ENCODE measurements at regions not wholly inside any gene's neighbourhood (a gene's known extent, or its start where the extent isn't known, plus 50 kb on each side); places are given as distances from the start of the nearest gene placed in this dataset.

- Histone ChIP-seq H3K4me1 (ENCODE audit: control insufficient read depth, insufficient read depth, low read length) (no peaks in the 10 kb centered on the region), H3K27ac (ENCODE audit: low read depth, low read length) (no peak overlapping the region), H3K9me3 (ENCODE audit: control insufficient read depth, insufficient read depth, low read length) (no peaks in the 10 kb centered on the region), H3K27me3 (ENCODE audit: control insufficient read depth, insufficient read depth, low read length) (no peaks in the 10 kb centered on the region), H3K9ac (ENCODE audit: low read depth, low read length) (no peak overlapping the region), H3K36me3 (ENCODE audit: control insufficient read depth, insufficient read depth, low read length) (no peaks in the 10 kb centered on the region), H3K4me3 (ENCODE audit: low read depth, low read length) (no peak overlapping the region)
These were observed 443.4 kb upstream of the SOX9 start for GRCh38 chr17:71677439-71677838.

- Histone ChIP-seq H3K9ac (ENCODE audit: low read depth, low read length) (no peak overlapping the region), H3K27me3 (ENCODE audit: control insufficient read depth, insufficient read depth, low read length) (no peaks in the 10 kb centered on the region), H3K36me3 (ENCODE audit: control insufficient read depth, insufficient read depth, low read length) (no peaks in the 10 kb centered on the region), H3K9me3 (ENCODE audit: control insufficient read depth, insufficient read depth, low read length) (no peaks in the 10 kb centered on the region), H3K4me1 (ENCODE audit: control insufficient read depth, insufficient read depth, low read length) (no peaks in the 10 kb centered on the region), H3K27ac (ENCODE audit: low read depth, low read length) (no peak overlapping the region), H3K4me3 (ENCODE audit: low read depth, low read length) (no peak overlapping the region)
These were observed 441.0 kb upstream of the SOX9 start for GRCh38 chr17:71679832-71680231.

GRCh38 chr17:71681427-71682173 is 439.2 kb upstream of the SOX9 start:
- no peaks in the 10 kb centered on the region for H3K36me3 ChIP-seq (ENCODE audit: control insufficient read depth, insufficient read depth, low read length)
- no peak overlapping the region for H3K9ac ChIP-seq (ENCODE audit: low read depth, low read length)
- H3K9me3 ChIP-seq (ENCODE audit: control insufficient read depth, insufficient read depth, low read length) = no peaks in the 10 kb centered on the region
- no peak overlapping the region for H3K4me3 ChIP-seq (ENCODE audit: low read depth, low read length)
- no peak overlapping the region for H3K27ac ChIP-seq (ENCODE audit: low read depth, low read length)
- no peaks in the 10 kb centered on the region for H3K4me1 ChIP-seq (ENCODE audit: control insufficient read depth, insufficient read depth, low read length)
- H3K27me3 ChIP-seq (ENCODE audit: control insufficient read depth, insufficient read depth, low read length) = no peaks in the 10 kb centered on the region

GRCh38 chr17:71682174-71682494 is 438.7 kb upstream of the SOX9 start:
- no peak overlapping the region for H3K4me3 ChIP-seq (ENCODE audit: low read depth, low read length)
- H3K27me3 ChIP-seq (ENCODE audit: control insufficient read depth, insufficient read depth, low read length) = no peaks in the 10 kb centered on the region

GRCh38 chr17:71689782-71690181 is 431.0 kb upstream of the SOX9 start:
- Histone ChIP-seq H3K4me1 (ENCODE audit: control insufficient read depth, insufficient read depth, low read length) (no peaks in the 10 kb centered on the region), H3K27ac (ENCODE audit: low read depth, low read length) (no peak overlapping the region), H3K4me3 (ENCODE audit: low read depth, low read length) (no peak overlapping the region), H3K27me3 (ENCODE audit: control insufficient read depth, insufficient read depth, low read length) (no peaks in the 10 kb centered on the region), H3K9me3 (ENCODE audit: control insufficient read depth, insufficient read depth, low read length) (no peaks in the 10 kb centered on the region), H3K36me3 (ENCODE audit: control insufficient read depth, insufficient read depth, low read length) (no peaks in the 10 kb centered on the region), H3K9ac (ENCODE audit: low read depth, low read length) (no peak overlapping the region)

More at GRCh38 chr17:71682174-71682494, 438.7 kb upstream of the SOX9 start:
- H3K9me3 ChIP-seq (ENCODE audit: control insufficient read depth, insufficient read depth, low read length) = no peaks in the 10 kb centered on the region
- H3K36me3 ChIP-seq (ENCODE audit: control insufficient read depth, insufficient read depth, low read length) = no peaks in the 10 kb centered on the region
- no peaks in the 10 kb centered on the region for H3K4me1 ChIP-seq (ENCODE audit: control insufficient read depth, insufficient read depth, low read length)
- H3K9ac ChIP-seq (ENCODE audit: low read depth, low read length) = no peak overlapping the region
- H3K27ac ChIP-seq (ENCODE audit: low read depth, low read length) = no peak overlapping the region

GRCh38 chr17:71699907-71700306 is 420.9 kb upstream of the SOX9 start:
- Histone ChIP-seq H3K4me1 (ENCODE audit: control insufficient read depth, insufficient read depth, low read length) (no peaks in the 10 kb centered on the region), H3K4me3 (ENCODE audit: low read depth, low read length) (no peak overlapping the region), H3K9ac (ENCODE audit: low read depth, low read length) (no peak overlapping the region), H3K27ac (ENCODE audit: low read depth, low read length) (no peak overlapping the region), H3K9me3 (ENCODE audit: control insufficient read depth, insufficient read depth, low read length) (no peaks in the 10 kb centered on the region), H3K36me3 (ENCODE audit: control insufficient read depth, insufficient read depth, low read length) (no peaks in the 10 kb centered on the region), H3K27me3 (ENCODE audit: control insufficient read depth, insufficient read depth, low read length) (no peaks in the 10 kb centered on the region)

GRCh38 chr17:71703701-71704100 is 417.1 kb upstream of the SOX9 start:
- H3K4me3 ChIP-seq (ENCODE audit: low read depth, low read length) = no peak overlapping the region
- H3K4me1 ChIP-seq (ENCODE audit: control insufficient read depth, insufficient read depth, low read length) = no peaks in the 10 kb centered on the region
- H3K27me3 ChIP-seq (ENCODE audit: control insufficient read depth, insufficient read depth, low read length) = no peaks in the 10 kb centered on the region
- H3K27ac ChIP-seq (ENCODE audit: low read depth, low read length) = no peak overlapping the region
- H3K9me3 ChIP-seq (ENCODE audit: control insufficient read depth, insufficient read depth, low read length) = no peaks in the 10 kb centered on the region
- H3K9ac ChIP-seq (ENCODE audit: low read depth, low read length) = no peak overlapping the region
- no peaks in the 10 kb centered on the region for H3K36me3 ChIP-seq (ENCODE audit: control insufficient read depth, insufficient read depth, low read length)

GRCh38 chr17:71709271-71709890 is 411.4 kb upstream of the SOX9 start:
- H3K4me1 ChIP-seq (ENCODE audit: control insufficient read depth, insufficient read depth, low read length) = peaks cover 9% of the 10 kb centered on the region
- no peak overlapping the region for H3K27ac ChIP-seq (ENCODE audit: low read depth, low read length)
- H3K9ac ChIP-seq (ENCODE audit: low read depth, low read length) = no peak overlapping the region
- H3K9me3 ChIP-seq (ENCODE audit: control insufficient read depth, insufficient read depth, low read length) = no peaks in the 10 kb centered on the region
- no peaks in the 10 kb centered on the region for H3K27me3 ChIP-seq (ENCODE audit: control insufficient read depth, insufficient read depth, low read length)
- no peak overlapping the region for H3K4me3 ChIP-seq (ENCODE audit: low read depth, low read length)
- H3K36me3 ChIP-seq (ENCODE audit: control insufficient read depth, insufficient read depth, low read length) = no peaks in the 10 kb centered on the region

GRCh38 chr17:71709946-71710345 is 410.9 kb upstream of the SOX9 start:
- no peaks in the 10 kb centered on the region for H3K9me3 ChIP-seq (ENCODE audit: control insufficient read depth, insufficient read depth, low read length)
- H3K36me3 ChIP-seq (ENCODE audit: control insufficient read depth, insufficient read depth, low read length) = no peaks in the 10 kb centered on the region
- H3K4me3 ChIP-seq (ENCODE audit: low read depth, low read length) = no peak overlapping the region
- peaks cover 9% of the 10 kb centered on the region for H3K4me1 ChIP-seq (ENCODE audit: control insufficient read depth, insufficient read depth, low read length)
- H3K27ac ChIP-seq (ENCODE audit: low read depth, low read length) = no peak overlapping the region
- no peaks in the 10 kb centered on the region for H3K27me3 ChIP-seq (ENCODE audit: control insufficient read depth, insufficient read depth, low read length)
- H3K9ac ChIP-seq (ENCODE audit: low read depth, low read length) = no peak overlapping the region

- H3K9me3 ChIP-seq (ENCODE audit: control insufficient read depth, insufficient read depth, low read length) = no peaks in the 10 kb centered on the region
- no peak overlapping the region for H3K9ac ChIP-seq (ENCODE audit: low read depth, low read length)
- H3K36me3 ChIP-seq (ENCODE audit: control insufficient read depth, insufficient read depth, low read length) = no peaks in the 10 kb centered on the region
- no peak overlapping the region for H3K27ac ChIP-seq (ENCODE audit: low read depth, low read length)
- H3K27me3 ChIP-seq (ENCODE audit: control insufficient read depth, insufficient read depth, low read length) = no peaks in the 10 kb centered on the region
- H3K4me1 ChIP-seq (ENCODE audit: control insufficient read depth, insufficient read depth, low read length) = peaks cover 9% of the 10 kb centered on the region
- H3K4me3 ChIP-seq (ENCODE audit: low read depth, low read length) = no peak overlapping the region
These were observed 410.0 kb upstream of the SOX9 start for GRCh38 chr17:71710816-71711215.

- H3K36me3 ChIP-seq (ENCODE audit: control insufficient read depth, insufficient read depth, low read length) = no peaks in the 10 kb centered on the region
- H3K27me3 ChIP-seq (ENCODE audit: control insufficient read depth, insufficient read depth, low read length) = no peaks in the 10 kb centered on the region
- H3K9me3 ChIP-seq (ENCODE audit: control insufficient read depth, insufficient read depth, low read length) = 0 out of 2 replicates have a peak, but pooled peaks cover 2% of the 10 kb centered on the region
- peaks cover 9% of the 10 kb centered on the region for H3K4me1 ChIP-seq (ENCODE audit: control insufficient read depth, insufficient read depth, low read length)
- no peak overlapping the region for H3K27ac ChIP-seq (ENCODE audit: low read depth, low read length)
- H3K4me3 ChIP-seq (ENCODE audit: low read depth, low read length) = no peak overlapping the region
- no peak overlapping the region for H3K9ac ChIP-seq (ENCODE audit: low read depth, low read length)
These were observed 407.0 kb upstream of the SOX9 start for GRCh38 chr17:71713846-71714245.

Data from HUES48 (cell line).